ENCODE measurements at regions not wholly inside any gene's neighbourhood (a gene's known extent, or its start where the extent isn't known, plus 50 kb on each side); places are given as distances from the start of the nearest gene placed in this dataset.

- H3K4me3 ChIP-seq (ENCODE audit: control insufficient read depth, low read depth, low read length): no peak overlapping the region
- no peak for TF ChIP-seq CTCF (IDR thresholded peaks at IDR 0.05; ENCODE audit: control insufficient read depth, insufficient read depth, low read depth, low read length, missing control alignments)
- DNase-seq (ENCODE audit: low read depth): no peak
Observed at GRCh38 chr2:216994353-216994854, 134.5 kb upstream of the TNP1 start.

DNA sequence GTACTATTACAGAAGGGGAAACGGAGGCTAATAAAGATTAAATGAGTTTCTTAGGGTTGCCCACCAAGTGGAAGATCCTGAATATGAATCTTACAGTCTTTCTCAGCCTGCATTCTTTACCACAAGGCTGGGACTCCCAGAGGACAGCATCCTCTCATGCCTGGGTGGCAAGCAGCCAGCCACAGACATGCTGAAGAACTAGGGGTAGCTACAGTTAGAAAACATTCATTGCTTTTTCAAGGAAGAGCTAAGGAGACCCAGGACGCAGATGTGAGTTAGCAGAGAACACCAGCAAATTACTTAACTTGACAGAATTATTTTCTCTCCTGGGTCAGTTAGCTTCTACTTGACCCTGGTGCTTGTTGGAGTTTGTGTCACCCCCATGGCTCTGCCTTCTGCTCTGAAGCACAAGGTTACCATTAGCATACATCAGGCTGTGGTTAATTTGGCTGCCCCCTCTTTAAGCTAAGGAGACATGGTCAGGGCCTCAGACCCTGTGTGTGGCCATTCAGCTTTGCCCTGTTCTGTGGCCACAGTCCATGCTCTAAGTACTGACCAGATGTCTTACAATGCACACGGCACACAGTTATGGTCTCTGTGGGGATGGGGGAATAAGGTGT, 132.3 kb upstream of the TNP1 start:
- DNase-seq (ENCODE audit: low read depth): no peak
- H3K4me3 ChIP-seq (ENCODE audit: control insufficient read depth, low read depth, low read length): no peak overlapping the region
- no peak for TF ChIP-seq CTCF (IDR thresholded peaks at IDR 0.05; ENCODE audit: control insufficient read depth, insufficient read depth, low read depth, low read length, missing control alignments)

DNA sequence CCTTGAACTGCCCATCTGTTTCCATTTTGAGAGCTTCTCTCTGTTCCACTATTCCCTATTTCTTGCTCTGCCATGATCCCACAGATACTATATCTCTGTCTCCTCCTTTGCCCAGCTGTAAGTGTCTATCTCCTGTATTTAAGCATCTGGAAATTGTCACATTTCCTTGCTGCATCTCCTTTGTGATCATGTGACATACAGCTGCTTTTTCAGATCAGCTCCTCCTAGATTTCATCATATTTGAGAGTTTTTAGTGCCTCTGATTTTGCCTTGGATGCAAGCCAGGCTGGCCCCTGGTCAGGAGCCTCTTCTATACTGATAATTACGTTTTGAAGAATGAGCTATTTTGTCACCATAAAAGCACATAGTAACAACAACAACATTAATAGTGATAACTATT, 131.7 kb upstream of the TNP1 start:
- TF ChIP-seq CTCF (IDR thresholded peaks at IDR 0.05; ENCODE audit: control insufficient read depth, insufficient read depth, low read depth, low read length, missing control alignments): no peak
- H3K4me3 ChIP-seq (ENCODE audit: control insufficient read depth, low read depth, low read length): no peak overlapping the region
- DNase-seq (ENCODE audit: low read depth): no peak

- DNase-seq (ENCODE audit: low read depth): peak; percentile 11
- H3K4me3 ChIP-seq (ENCODE audit: control insufficient read depth, low read depth, low read length): no peak overlapping the region
- TF ChIP-seq CTCF (IDR thresholded peaks at IDR 0.05; ENCODE audit: control insufficient read depth, insufficient read depth, low read depth, low read length, missing control alignments): peak; percentile 44
Observed at GRCh38 chr2:216989340-216990129, 129.7 kb upstream of the TNP1 start.

DNA sequence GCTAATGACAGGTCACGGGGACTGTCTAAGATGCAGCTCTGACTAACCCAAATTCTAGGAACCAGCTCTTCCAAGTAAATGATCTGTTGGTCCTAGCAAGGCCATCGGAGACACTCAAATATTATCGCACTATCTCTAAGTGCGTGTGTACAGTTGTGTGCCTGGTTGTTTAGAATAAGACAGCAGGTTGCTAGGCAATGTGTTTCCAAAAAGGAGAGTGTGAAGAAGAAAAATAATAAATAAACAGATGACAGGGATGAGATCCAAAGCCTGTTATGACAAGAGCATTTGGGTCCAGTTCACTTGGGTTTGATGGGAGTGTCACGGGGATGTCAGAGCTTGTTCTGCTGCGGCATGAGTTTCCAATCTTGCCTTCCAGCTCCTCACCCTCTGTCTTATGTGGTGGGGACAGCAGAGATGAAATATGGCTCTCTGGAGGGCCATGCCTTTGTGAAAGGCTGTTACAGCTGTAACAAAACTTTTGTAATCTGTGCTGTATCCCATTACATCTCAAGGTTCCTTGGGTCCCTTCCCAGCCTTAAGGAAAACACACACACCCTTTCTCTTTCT, 127.5 kb upstream of the TNP1 start:
- no peak overlapping the region for H3K4me3 ChIP-seq (ENCODE audit: control insufficient read depth, low read depth, low read length)
- TF ChIP-seq CTCF (IDR thresholded peaks at IDR 0.05; ENCODE audit: control insufficient read depth, insufficient read depth, low read depth, low read length, missing control alignments): no peak
- DNase-seq (ENCODE audit: low read depth): no peak

GRCh38 chr2:216985658-216986141, 125.8 kb upstream of the TNP1 start:
- H3K4me3 ChIP-seq (ENCODE audit: control insufficient read depth, low read depth, low read length): no peak overlapping the region
- no peak for DNase-seq (ENCODE audit: low read depth)
- TF ChIP-seq CTCF (IDR thresholded peaks at IDR 0.05; ENCODE audit: control insufficient read depth, insufficient read depth, low read depth, low read length, missing control alignments): no peak
